DOHH2 (cell line): ENCODE measurements at regions not wholly inside any gene's neighbourhood (a gene's known extent, or its start where the extent isn't known, plus 50 kb on each side); places are given as distances from the start of the nearest gene placed in this dataset.

Experiments used
- EZH2phosphoT487 ChIP-seq: fragments of 200-600 bp; sonication (generic); IDR thresholded peaks from 2 replicates; pipeline ENCODE4 v1.6.1; 2017; ENCODE audit warnings: borderline replicate concordance, mild to moderate bottlenecking, antibody characterized with exemption, low read length, moderate library complexity, mixed read lengths
- TF ChIP-seq, protein P1 (sequence below): fragments of 200-600 bp; sonication (generic); IDR thresholded peaks from one replicate; pipeline ENCODE4 v1.5.1; 2014; ENCODE audit warnings: antibody characterized with exemption, mild to moderate bottlenecking, low read depth, low read length; ENCODE audit not compliant: poor library complexity, severe bottlenecking

DNA sequence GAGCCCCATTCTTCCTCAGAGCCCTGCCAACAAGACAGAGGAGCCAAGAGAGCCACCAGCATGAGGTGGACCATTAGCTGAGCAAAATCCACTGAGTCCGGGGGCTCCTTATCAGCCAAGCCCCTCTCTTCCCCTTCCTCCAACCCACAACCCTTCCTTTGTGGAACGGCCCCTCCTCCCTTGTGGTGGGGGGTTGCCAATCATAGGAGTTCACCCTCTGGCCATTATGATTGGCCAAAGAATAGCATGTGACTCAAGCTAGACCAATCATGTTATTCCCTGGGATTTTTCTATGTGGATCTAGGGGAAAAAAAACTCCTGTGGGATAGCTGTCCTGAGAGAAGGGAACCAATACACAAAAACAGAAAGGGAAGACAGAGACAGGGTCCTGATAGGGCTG lies 120.5 kb downstream of the C16orf95 start:
- TF ChIP-seq, protein P1, sequence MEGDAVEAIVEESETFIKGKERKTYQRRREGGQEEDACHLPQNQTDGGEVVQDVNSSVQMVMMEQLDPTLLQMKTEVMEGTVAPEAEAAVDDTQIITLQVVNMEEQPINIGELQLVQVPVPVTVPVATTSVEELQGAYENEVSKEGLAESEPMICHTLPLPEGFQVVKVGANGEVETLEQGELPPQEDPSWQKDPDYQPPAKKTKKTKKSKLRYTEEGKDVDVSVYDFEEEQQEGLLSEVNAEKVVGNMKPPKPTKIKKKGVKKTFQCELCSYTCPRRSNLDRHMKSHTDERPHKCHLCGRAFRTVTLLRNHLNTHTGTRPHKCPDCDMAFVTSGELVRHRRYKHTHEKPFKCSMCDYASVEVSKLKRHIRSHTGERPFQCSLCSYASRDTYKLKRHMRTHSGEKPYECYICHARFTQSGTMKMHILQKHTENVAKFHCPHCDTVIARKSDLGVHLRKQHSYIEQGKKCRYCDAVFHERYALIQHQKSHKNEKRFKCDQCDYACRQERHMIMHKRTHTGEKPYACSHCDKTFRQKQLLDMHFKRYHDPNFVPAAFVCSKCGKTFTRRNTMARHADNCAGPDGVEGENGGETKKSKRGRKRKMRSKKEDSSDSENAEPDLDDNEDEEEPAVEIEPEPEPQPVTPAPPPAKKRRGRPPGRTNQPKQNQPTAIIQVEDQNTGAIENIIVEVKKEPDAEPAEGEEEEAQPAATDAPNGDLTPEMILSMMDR, result no peak
- TF ChIP-seq EZH2phosphoT487, result no peak
